Peyer's patch (tissue), 4 donors: ENCODE measurements at regions not wholly inside any gene's neighbourhood (a gene's known extent, or its start where the extent isn't known, plus 50 kb on each side); places are given as distances from the start of the nearest gene placed in this dataset.

Experiments used
- DNase-seq, 3 donors: peaks; one replicate each; pipeline ENCODE4 v3.0.0-alpha.2; 2017 to 2019
- H3K27ac ChIP-seq, 4 donors: fragments of 200-600 bp; sonication (generic); one replicate each; pipeline ENCODE4 v1.5.1; 2016 to 2019
- H3K27me3 ChIP-seq, 2 donors: fragments of 200-600 bp; sonication (generic); one replicate each; pipeline ENCODE4 v1.5.1; 2019
- H3K36me3 ChIP-seq, 3 donors: fragments of 200-600 bp; sonication (generic); one replicate each; pipeline ENCODE4 v1.5.1; 2016 to 2019
- H3K4me1 ChIP-seq, 4 donors: fragments of 200-600 bp; sonication (generic); one replicate each; pipeline ENCODE4 v1.5.1; 2016 to 2019
- H3K4me3 ChIP-seq, 4 donors: fragments of 200-600 bp; sonication (generic); 1 replicate in 3 of 4; 2 replicates in 1 of 4; pipeline ENCODE4 v1.5.1; 2016 to 2019; ENCODE audit warnings: mild to moderate bottlenecking in 1 of 4
- H3K9me3 ChIP-seq, 4 donors: fragments of 200-600 bp; sonication (generic); one replicate each; pipeline ENCODE4 v1.5.1; 2016 to 2019; ENCODE audit warnings: mild to moderate bottlenecking in 1 of 4
- POLR2A ChIP-seq, 2 donors: fragments of 450-650 bp; IDR thresholded peaks; one replicate each; pipeline ENCODE4 v1.5.1; 2017; ENCODE audit warnings: antibody characterized with exemption in 2 of 2, mild to moderate bottlenecking in 2 of 2, moderate library complexity in 2 of 2
- TF ChIP-seq, protein P1 (sequence below), 6 experiments: fragments of 450-650 bp in 4 of 6; fragments of 200-600 bp in 2 of 6; sonication (generic) in 1 of 6; IDR thresholded peaks; one replicate each; pipeline ENCODE4 v1.5.1; 2017 to 2019; ENCODE audit warnings: antibody characterized with exemption in 6 of 6, mild to moderate bottlenecking in 3 of 6, moderate library complexity in 1 of 6

DNA sequence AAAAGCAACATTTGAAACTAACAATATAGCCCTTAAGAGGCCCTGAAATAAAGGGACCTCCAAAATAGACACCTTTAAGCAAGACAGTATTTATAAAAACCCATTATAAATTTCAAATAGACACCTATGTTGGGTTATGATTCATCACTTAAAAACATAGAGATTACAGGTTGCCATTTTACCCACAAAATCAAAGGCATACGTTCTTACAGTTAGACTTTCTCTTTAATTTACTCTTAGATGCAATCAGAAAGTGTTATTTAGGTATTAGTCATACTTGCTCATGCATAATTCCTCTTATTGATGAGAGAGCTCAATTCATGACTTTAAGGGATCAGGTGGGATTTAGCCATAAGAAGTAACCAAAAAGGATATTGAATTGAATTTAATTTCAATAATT, 51.5 kb upstream of the TMEM200A start:
- DNase-seq, result no peak
- H3K36me3 ChIP-seq, result no peaks in the 10 kb centered on the region
- no peak for TF ChIP-seq POLR2A (IDR thresholded peaks at IDR 0.05)
- TF ChIP-seq, protein P1, sequence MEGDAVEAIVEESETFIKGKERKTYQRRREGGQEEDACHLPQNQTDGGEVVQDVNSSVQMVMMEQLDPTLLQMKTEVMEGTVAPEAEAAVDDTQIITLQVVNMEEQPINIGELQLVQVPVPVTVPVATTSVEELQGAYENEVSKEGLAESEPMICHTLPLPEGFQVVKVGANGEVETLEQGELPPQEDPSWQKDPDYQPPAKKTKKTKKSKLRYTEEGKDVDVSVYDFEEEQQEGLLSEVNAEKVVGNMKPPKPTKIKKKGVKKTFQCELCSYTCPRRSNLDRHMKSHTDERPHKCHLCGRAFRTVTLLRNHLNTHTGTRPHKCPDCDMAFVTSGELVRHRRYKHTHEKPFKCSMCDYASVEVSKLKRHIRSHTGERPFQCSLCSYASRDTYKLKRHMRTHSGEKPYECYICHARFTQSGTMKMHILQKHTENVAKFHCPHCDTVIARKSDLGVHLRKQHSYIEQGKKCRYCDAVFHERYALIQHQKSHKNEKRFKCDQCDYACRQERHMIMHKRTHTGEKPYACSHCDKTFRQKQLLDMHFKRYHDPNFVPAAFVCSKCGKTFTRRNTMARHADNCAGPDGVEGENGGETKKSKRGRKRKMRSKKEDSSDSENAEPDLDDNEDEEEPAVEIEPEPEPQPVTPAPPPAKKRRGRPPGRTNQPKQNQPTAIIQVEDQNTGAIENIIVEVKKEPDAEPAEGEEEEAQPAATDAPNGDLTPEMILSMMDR (IDR thresholded peaks at IDR 0.05), result no peak
- no peak overlapping the region for H3K27ac ChIP-seq
- no peaks in the 10 kb centered on the region for H3K4me1 ChIP-seq
- no peak overlapping the region for H3K4me3 ChIP-seq
- H3K27me3 ChIP-seq, result no peaks in the 10 kb centered on the region
- H3K9me3 ChIP-seq, result no peaks in the 10 kb centered on the region

DNA sequence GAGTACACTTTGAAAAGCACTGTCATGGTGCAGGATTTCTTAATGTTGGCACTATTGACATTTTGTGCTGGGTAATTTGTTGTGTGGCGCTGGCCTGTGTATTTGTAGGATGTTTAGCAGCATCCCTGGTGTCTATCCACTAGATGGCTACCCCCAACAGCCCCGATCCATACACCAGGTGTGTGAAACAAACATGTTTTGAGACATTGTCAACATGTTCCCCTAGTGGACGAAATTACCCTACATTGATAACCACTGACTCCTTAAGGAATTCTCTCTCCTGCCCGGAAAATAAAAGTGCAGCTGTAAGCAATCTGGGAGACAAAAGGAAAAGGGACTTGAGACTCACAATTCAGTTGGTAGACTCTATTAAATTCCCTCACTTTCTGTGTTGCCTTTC, 52.6 kb upstream of the TMEM200A start:
- TF ChIP-seq POLR2A (IDR thresholded peaks at IDR 0.05), result no peak
- TF ChIP-seq, protein P1 (IDR thresholded peaks at IDR 0.05), result no peak
- H3K4me1 ChIP-seq, result no peaks in the 10 kb centered on the region
- no peaks in the 10 kb centered on the region for H3K27me3 ChIP-seq
- no peak overlapping the region for H3K27ac ChIP-seq
- no peak for DNase-seq
- H3K4me3 ChIP-seq, result no peak overlapping the region
- H3K36me3 ChIP-seq, result no peaks in the 10 kb centered on the region
- H3K9me3 ChIP-seq, result no peaks in the 10 kb centered on the region

DNA sequence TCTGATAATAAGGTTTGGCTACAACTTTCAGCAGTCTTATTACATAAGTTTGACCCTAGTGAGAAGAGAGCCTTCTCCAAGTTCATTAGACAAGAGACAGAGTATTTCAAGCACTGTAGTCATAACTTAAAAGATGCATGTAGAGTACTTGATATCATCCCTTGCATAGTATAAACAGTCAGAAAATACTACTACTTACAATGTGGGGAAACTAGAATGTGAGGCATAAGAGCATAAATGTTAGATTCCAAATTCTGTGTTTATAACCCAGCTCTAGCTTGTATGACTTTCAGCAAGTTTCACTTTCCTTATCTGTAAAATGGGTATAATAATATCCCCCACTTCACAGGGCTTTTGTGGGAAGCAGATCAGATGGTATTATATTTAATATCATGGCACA, 56.8 kb upstream of the TMEM200A start:
- Histone ChIP-seq H3K9me3 (no peaks in the 10 kb centered on the region), H3K4me3 (no peak overlapping the region), H3K27me3 (no peaks in the 10 kb centered on the region), H3K36me3 (no peaks in the 10 kb centered on the region), H3K4me1 (no peaks in the 10 kb centered on the region), H3K27ac (no peak overlapping the region)
- no peak for DNase-seq
- TF ChIP-seq POLR2A (IDR thresholded peaks at IDR 0.05), result no peak
- TF ChIP-seq, protein P1 (IDR thresholded peaks at IDR 0.05), result no peak

DNA sequence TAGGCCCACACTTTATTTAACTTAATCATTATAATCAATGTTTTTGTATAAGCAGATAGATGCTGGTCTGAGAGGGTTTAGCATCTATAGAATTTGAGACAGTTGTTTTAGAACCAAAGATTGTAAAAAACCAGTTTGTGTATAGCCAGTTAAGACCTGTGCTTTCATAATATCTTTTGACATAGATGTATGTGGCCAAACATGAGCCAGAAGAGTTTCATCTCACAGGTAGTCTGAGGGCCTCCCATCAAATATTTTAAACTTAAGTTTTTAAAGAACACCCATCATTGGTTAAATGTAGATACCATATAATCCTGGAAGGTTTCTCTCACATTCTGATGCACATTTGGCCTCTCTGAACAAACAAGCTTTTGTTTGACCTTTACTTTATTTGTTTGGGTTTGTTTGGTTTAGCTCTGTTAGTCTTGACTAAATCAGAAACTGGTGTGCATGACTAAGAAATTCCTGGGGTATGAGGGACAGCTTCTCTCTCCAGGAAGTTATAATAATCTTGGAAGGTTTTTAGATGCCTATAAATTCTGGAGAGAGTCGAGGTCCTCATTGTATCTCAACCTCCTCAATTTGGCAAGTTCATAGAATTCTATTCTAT, 58.0 kb upstream of the TMEM200A start:
- Histone ChIP-seq H3K4me1 (no peaks in the 10 kb centered on the region), H3K9me3 (no peaks in the 10 kb centered on the region), H3K27me3 (no peaks in the 10 kb centered on the region), H3K36me3 (no peaks in the 10 kb centered on the region), H3K27ac (no peak overlapping the region), H3K4me3 (no peak overlapping the region)
- no peak for TF ChIP-seq POLR2A (IDR thresholded peaks at IDR 0.05)
- TF ChIP-seq, protein P1 (IDR thresholded peaks at IDR 0.05), result no peak
- no peak for DNase-seq

DNA sequence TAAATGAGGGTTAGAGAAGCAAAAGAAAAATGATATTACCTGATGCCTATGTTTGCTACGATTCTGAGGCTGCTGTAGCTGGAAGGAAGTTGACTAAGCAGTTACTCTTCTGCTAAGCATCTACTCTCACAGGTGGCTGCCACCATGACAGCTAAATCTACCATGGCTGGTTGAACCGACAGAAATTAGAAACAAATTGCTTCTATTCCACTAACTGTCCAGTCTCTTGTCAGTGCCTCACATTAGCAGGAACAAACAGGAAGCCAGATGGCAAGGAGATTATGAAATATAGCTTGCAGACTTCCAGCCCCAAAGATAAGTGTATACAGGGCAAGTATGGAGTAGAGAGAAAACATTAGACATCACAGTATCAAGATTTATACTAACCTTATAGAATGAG, 59.4 kb upstream of the TMEM200A start:
- Histone ChIP-seq H3K36me3 (no peaks in the 10 kb centered on the region), H3K27ac (no peak overlapping the region), H3K27me3 (no peaks in the 10 kb centered on the region), H3K4me1 (no peaks in the 10 kb centered on the region), H3K4me3 (no peak overlapping the region), H3K9me3 (no peaks in the 10 kb centered on the region)
- no peak for DNase-seq
- TF ChIP-seq POLR2A (IDR thresholded peaks at IDR 0.05), result no peak
- TF ChIP-seq, protein P1 (IDR thresholded peaks at IDR 0.05), result no peak

DNA sequence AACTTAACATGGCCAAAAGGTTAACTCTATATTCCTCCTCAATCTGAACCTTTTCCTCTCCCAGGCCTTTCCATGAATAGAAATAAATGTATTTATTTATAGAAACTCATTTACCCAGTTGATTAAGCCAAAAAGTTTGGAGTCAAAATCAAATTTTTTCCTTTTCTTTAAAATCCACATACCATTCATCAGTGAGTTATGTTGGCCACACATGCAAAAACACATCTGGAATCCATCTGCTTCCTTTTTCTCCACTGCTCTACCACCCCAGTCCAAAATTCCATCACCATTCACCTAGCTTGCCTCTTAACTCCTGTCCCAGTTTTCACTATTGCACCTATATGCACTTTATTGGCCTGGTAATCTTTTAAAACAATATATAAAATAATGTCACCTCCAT, 62.4 kb upstream of the TMEM200A start:
- no peaks in the 10 kb centered on the region for H3K4me1 ChIP-seq
- H3K9me3 ChIP-seq, result no peaks in the 10 kb centered on the region
- H3K36me3 ChIP-seq, result no peaks in the 10 kb centered on the region
- no peaks in the 10 kb centered on the region for H3K27me3 ChIP-seq
- H3K4me3 ChIP-seq, result no peak overlapping the region
- no peak for DNase-seq
- TF ChIP-seq POLR2A (IDR thresholded peaks at IDR 0.05), result no peak
- H3K27ac ChIP-seq, result no peak overlapping the region
